K562 (cell line): ENCODE measurements at regions not wholly inside any gene's neighbourhood (a gene's known extent, or its start where the extent isn't known, plus 50 kb on each side); places are given as distances from the start of the nearest gene placed in this dataset.

ENCODE experiments used
- ATAC-seq: fragments of 200-7000 bp; cut with Tn5 transposase; 3 replicates; pipeline ENCODE4 v1.9.1; 2020; ENCODE audit warnings: moderate library complexity
- BruUV-seq: library from RNA; stranded (reverse); fragments of 400-500 nt; replicated peaks from 2 replicates; lab custom pipeline; 2021; lab: Mats Ljungman, UMichigan
- CTCF ChIA-PET: fragments of 300-600 bp; formaldehyde crosslinking; extraction: SDS; loops from one replicate; lab custom pipeline; 2021; ENCODE audit warnings: low intra/inter-chr PET ratio; lab: Yijun Ruan, JAX
- POLR2A ChIA-PET: fragments of 300-600, 350-650 bp; sonication (Branson Sonifier 250); formaldehyde crosslinking; extraction: SDS; loops from one replicate; lab custom pipeline; 2021; ENCODE audit warnings: antibody characterized with exemption, inconsistent platforms; lab: Yijun Ruan, JAX
- DNase-seq, 4 experiments: peaks; one replicate each; pipeline versions ENCODE4 v3.0.0 to v3.0.0-alpha.2; 2011 to 2018; ENCODE audit warnings: low spot score in 3 of 4, mixed read lengths in 3 of 4; ENCODE audit errors: extremely low read depth in 1 of 4
- FAIRE-seq: peaks from 2 replicates; lab custom pipeline; 2011; peaks lifted over from hg19 to GRCh38; lab: Jason Lieb, UNC
- H2AFZ ChIP-seq: 2 replicates; pipeline ENCODE4 v1.6.0; 2011; ENCODE audit warnings: low read depth, low read length, control low read depth, inconsistent platforms
- H3K27ac ChIP-seq: fragments of 200-600 bp; 3 replicates; pipeline ENCODE4 v1.8.0; 2011; ENCODE audit warnings: low read depth, mild to moderate bottlenecking, control low read depth, inconsistent platforms, low read length, moderate library complexity, mixed read lengths; ENCODE audit errors: extremely low read depth
- H3K27me3 ChIP-seq, 2 experiments: fragments of 300-600 bp in 1 of 2; 2 replicates in 1 of 2; 3 replicates in 1 of 2; pipeline versions ENCODE4 v1.6.0 to v1.8.0; 2011; ENCODE audit warnings: inconsistent platforms in 2 of 2, low read length in 2 of 2, mild to moderate bottlenecking in 1 of 2, mixed read lengths in 1 of 2, moderate library complexity in 1 of 2; ENCODE audit not compliant: control insufficient read depth in 2 of 2, insufficient read depth in 2 of 2
- H3K36me3 ChIP-seq: fragments of 300-600 bp; 3 replicates; pipeline ENCODE4 v1.8.0; 2011; ENCODE audit warnings: mild to moderate bottlenecking, low read length, inconsistent platforms; ENCODE audit not compliant: control insufficient read depth, insufficient read depth
- H3K4me1 ChIP-seq, 2 experiments: fragments of 200-600 bp in 1 of 2; replicated peaks in 1 of 2; 2 replicates in 1 of 2; 3 replicates in 1 of 2; pipeline versions ENCODE4 v1.5.1 to v1.8.0; 2011; ENCODE audit warnings: inconsistent platforms in 2 of 2, low read length in 2 of 2, mild to moderate bottlenecking in 1 of 2, mixed read lengths in 1 of 2, moderate library complexity in 1 of 2; ENCODE audit not compliant: control insufficient read depth in 2 of 2, insufficient read depth in 2 of 2
- H3K4me2 ChIP-seq: 2 replicates; pipeline ENCODE4 v1.6.1; 2011; ENCODE audit warnings: low read length, control low read depth, inconsistent platforms, mixed read lengths; ENCODE audit not compliant: insufficient read depth
- H3K4me3 ChIP-seq: fragments of 200-600 bp; sonication (generic), shearing (Covaris generic); 2 replicates; pipeline ENCODE4 v1.5.1; 2016; ENCODE audit warnings: control low read depth, inconsistent platforms
- H3K79me2 ChIP-seq: fragments of 200-600 bp; 3 replicates; pipeline ENCODE4 v1.8.0; 2011; ENCODE audit warnings: low read length, inconsistent platforms; ENCODE audit not compliant: control insufficient read depth, insufficient read depth
- H3K9ac ChIP-seq, 2 experiments: 2 replicates each; pipeline versions ENCODE4 v1.6.0 to v1.6.1; 2011; ENCODE audit warnings: low read depth in 2 of 2, low read length in 2 of 2, control low read depth in 1 of 2, inconsistent platforms in 1 of 2, mild to moderate bottlenecking in 1 of 2, mixed read lengths in 1 of 2; ENCODE audit not compliant: insufficient read depth in 1 of 2
- H3K9me1 ChIP-seq: one replicate; pipeline ENCODE4 v1.6.0; 2011; ENCODE audit warnings: inconsistent platforms, mild to moderate bottlenecking, low read length, moderate library complexity; ENCODE audit not compliant: control insufficient read depth, insufficient read depth
- H3K9me3 ChIP-seq: replicated peaks from 2 replicates; pipeline ENCODE4 v1.5.1; 2011; ENCODE audit warnings: low read depth, low read length, inconsistent platforms; ENCODE audit not compliant: control insufficient read depth, insufficient read depth
- H4K20me1 ChIP-seq: replicated peaks from 2 replicates; pipeline ENCODE4 v1.6.1; 2011; ENCODE audit warnings: low read length, inconsistent platforms, mixed read lengths; ENCODE audit not compliant: control insufficient read depth, insufficient read depth
- CBX5 ChIP-seq: IDR thresholded peaks from 2 replicates; pipeline ENCODE4 v1.6.1; 2014; ENCODE audit warnings: low read depth, borderline replicate concordance
- CCAR2 ChIP-seq: fragments of 200-400 bp; formaldehyde crosslinking; IDR thresholded peaks from 2 replicates; pipeline ENCODE4 v1.6.1; 2017; ENCODE audit warnings: mild to moderate bottlenecking, low read depth, low read length
- CHD2 ChIP-seq: IDR thresholded peaks from 2 replicates; pipeline ENCODE4 v1.6.1; 2011; ENCODE audit warnings: low read depth, low read length
- NFATC3 ChIP-seq: fragments of 450-650 bp; IDR thresholded peaks from 2 replicates; pipeline ENCODE4 v1.6.1; 2017; ENCODE audit warnings: mild to moderate bottlenecking
- RBM22 ChIP-seq: fragments of 200-400 bp; formaldehyde crosslinking; IDR thresholded peaks from 2 replicates; pipeline ENCODE4 v1.6.1; 2018; ENCODE audit warnings: low read length, low read depth; ENCODE audit not compliant: poor library complexity, severe bottlenecking
- SMAD3 ChIP-seq: fragments of 450-650 bp; formaldehyde crosslinking; conservative IDR thresholded peaks from 2 replicates; pipeline ENCODE4 v1.4.0; 2020; ENCODE audit warnings: mild to moderate bottlenecking
- ZNF165 ChIP-seq: fragments of 250-450 bp; sonication (Bioruptor Pico); IDR thresholded peaks from 2 replicates; pipeline ENCODE4 v1.4.0; 2020; ENCODE audit warnings: borderline replicate concordance
- ZNF347 ChIP-seq: fragments of 450-650 bp; formaldehyde crosslinking; IDR thresholded peaks from 2 replicates; pipeline ENCODE4 v1.4.0; 2020; ENCODE audit warnings: low read depth, mild to moderate bottlenecking, moderate library complexity
- ZNF75A ChIP-seq: fragments of 450-650 bp; formaldehyde crosslinking; IDR thresholded peaks from 2 replicates; pipeline ENCODE4 v1.4.0; 2020; ENCODE audit warnings: mild to moderate bottlenecking
- WGBS: fragments of 100-300 bp; shearing (Covaris generic); methylation state at CpG from one replicate; pipeline ENCODE4 v1.1.6; 2016; ENCODE audit warnings: low coverage, mixed read lengths; ENCODE audit not compliant: insufficient coverage; ENCODE audit errors: missing lambda C conversion rate; 5-methylcytosine and 5-hydroxymethylcytosine counted together
- in situ Hi-C: fragments of 300-500 bp; cut with MboI; formaldehyde crosslinking; loops from 4 replicates; pipeline ENCODE4 v1.15.0; 2018; ENCODE audit warnings: inconsistent platforms, mixed read lengths
- intact Hi-C: fragments of 100-400 bp; cut with micrococcal nuclease; formaldehyde crosslinking; loops from 2 replicates; pipeline ENCODE4 v1.14.2; 2022

GRCh38 chr4:159410076-159410777, 307.3 kb downstream of the RAPGEF2 start:
- 2% methylated on average over 4 of the region's 4 CpGs for WGBS
- BruUV-seq = no TSS peak
- ATAC-seq (no peak), FAIRE-seq (no peak), DNase-seq (no peak)
- H3K9me3 ChIP-seq = no peaks in the 10 kb centered on the region
- in situ Hi-C loops (no loop called here), intact Hi-C loops (no loop called here)
- no peaks in the 10 kb centered on the region for H3K36me3 ChIP-seq
- H3K9me1 ChIP-seq = no peaks in the 10 kb centered on the region
- no peaks in the 10 kb centered on the region for H3K4me1 ChIP-seq
- no peak overlapping the region for H3K9ac ChIP-seq
- H4K20me1 ChIP-seq = no peaks in the 10 kb centered on the region
- H2AFZ ChIP-seq = no peak overlapping the region
- TF ChIP-seq RBM22 (no peak), SMAD3 (CRISPR knock-in tag) (no peak), ZNF165 (CRISPR knock-in tag) (no peak), CHD2 (no peak), CBX5 (no peak), NFATC3 (no peak), ZNF75A (CRISPR knock-in tag) (no peak), ZNF347 (CRISPR knock-in tag) (no peak), CCAR2 (no peak)
- no peaks in the 10 kb centered on the region for H3K79me2 ChIP-seq
- no peak overlapping the region for H3K4me3 ChIP-seq
- H3K4me2 ChIP-seq = no peak overlapping the region
- H3K27ac ChIP-seq = no peak overlapping the region
- CTCF ChIA-PET = no interaction called here
- H3K27me3 ChIP-seq = peaks cover 0 to 5% of the 10 kb centered on the region in 2 experiments; a peak in 1 of 5 replicates
- POLR2A ChIA-PET = interaction anchor here (0.5 kb wide), 1 partner anchor 566 kb away, joined by 4 read pairs; no protein-coding TSS in a partner anchor
